Left renal pelvis (tissue), 4 donors: ENCODE measurements at regions not wholly inside any gene's neighbourhood (a gene's known extent, or its start where the extent isn't known, plus 50 kb on each side); places are given as distances from the start of the nearest gene placed in this dataset.

ENCODE experiments used
- DNase-seq, 4 donors: peaks; one replicate each; pipeline ENCODE4 v3.0.0-alpha.2; 2013; ENCODE audit warnings: low read depth in 4 of 4, low spot score in 3 of 4

- no peak for DNase-seq
Observed at GRCh38 chr3:27861046-27862036, 139.2 kb upstream of the EOMES start.

DNA sequence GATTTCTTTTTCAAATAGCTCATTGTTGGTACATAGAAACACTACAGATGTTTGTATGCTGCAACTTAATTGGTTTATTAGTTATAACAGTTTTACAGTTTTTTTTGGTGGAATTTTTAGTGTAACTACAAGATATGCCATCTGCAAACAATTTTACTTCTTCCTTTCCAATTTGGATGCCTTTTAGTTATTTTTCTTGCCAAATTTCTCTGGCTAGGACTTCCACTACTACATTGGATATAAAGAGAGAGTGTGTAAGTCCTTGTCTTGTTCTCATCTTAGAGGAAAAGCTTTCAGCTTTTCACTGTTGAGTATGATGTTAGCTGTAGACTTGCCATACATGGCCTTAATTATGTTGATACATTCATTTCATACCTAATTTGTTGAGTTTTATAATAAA is 143.6 kb upstream of the EOMES start:
- DNase-seq = no peak

- no peak for DNase-seq
Observed at GRCh38 chr3:27869152-27869551, 147.0 kb upstream of the EOMES start.

DNA sequence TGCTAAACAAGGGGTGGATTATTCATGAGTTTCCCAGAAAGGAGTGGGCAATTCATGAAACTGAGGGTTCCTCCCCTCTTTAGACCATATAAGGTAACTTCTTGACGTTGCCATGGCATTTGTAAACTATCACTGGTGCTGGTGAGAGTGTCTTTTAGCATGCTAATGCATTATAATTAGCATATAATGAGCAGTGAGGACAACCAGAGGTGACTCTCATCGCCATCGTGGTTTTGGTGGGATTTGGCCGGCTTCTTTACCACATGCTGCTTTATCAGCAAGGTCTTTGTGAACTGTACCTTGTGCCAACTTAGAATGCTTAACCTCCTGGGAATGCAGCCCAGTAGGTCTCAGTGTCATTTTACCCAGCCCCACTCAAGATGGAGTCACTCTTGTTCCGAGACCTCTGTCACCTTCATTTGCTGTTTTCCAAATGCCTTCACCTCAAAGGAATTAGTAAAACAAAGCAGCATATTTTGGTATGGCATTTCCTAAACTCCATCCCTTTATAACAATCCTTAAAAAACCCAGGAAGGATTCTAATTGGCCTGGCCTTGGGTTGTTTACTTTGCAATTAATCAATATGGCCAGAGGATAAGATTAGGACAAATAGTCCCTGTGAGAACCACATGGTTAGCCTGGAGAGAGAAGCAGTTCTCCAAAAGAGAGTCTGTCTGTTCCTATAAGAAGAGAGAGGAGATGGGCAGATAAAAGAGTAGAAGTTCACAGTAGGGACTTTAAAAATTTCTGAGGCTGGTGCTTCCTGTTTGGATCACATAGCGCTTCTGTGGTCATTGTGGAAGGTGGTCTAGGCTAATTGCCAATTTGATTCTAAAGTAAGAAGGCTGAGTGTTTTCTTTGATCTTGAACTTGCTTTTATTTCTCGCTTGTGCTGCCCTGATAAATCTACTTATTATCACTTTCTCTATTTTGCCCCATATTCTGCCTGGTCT is 155.2 kb upstream of the EOMES start:
- no peak for DNase-seq

GRCh38 chr3:27878014-27878383 is 155.9 kb upstream of the EOMES start:
- DNase-seq = no peak

- DNase-seq = no peak
Observed at GRCh38 chr3:27880969-27881892, 159.1 kb upstream of the EOMES start.

DNA sequence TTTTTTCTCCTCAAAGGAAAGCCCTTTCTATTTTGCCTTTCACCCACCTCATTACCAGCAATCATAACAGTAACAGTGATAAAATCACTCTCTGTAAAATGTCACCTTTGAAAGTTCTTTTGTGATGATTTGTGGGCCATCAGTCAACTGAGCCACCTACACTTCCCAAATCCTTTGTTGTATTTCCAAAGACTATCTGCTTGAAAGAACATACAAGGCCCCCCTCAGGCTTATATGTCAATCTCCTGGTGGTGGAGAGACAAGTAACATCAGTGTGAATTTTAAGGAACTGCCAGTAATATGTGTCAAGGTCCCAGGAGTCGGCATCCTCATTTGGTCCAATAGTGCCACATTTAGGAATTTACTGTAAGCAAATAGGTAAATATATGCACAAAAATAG is 161.1 kb upstream of the EOMES start:
- no peak for DNase-seq

DNA sequence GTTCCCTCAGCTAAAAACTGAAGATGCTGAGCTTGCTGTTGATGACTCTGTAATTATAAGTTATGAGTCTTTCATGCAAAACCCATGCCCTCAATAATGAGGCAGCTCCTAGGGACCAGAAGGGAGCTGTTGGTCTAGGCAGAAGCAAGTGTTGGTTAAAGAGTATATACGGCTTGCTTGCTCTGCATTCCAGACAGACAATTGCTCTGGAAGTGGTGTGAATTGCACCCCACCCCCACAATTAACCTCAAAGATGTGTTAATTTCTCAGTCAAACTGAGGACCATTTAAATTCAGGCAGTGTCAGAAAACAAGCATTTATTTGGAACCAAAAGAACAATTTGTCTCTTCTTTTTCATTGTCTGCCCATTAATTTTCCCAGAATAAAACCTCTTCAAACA is 163.5 kb upstream of the EOMES start:
- DNase-seq = no peak

- DNase-seq = no peak
Observed at GRCh38 chr3:27888562-27888961, 166.4 kb upstream of the EOMES start.

GRCh38 chr3:27889745-27890144 is 167.6 kb upstream of the EOMES start:
- no peak for DNase-seq

- DNase-seq = no peak
Observed at GRCh38 chr3:27900316-27900715, 178.2 kb upstream of the EOMES start.

DNA sequence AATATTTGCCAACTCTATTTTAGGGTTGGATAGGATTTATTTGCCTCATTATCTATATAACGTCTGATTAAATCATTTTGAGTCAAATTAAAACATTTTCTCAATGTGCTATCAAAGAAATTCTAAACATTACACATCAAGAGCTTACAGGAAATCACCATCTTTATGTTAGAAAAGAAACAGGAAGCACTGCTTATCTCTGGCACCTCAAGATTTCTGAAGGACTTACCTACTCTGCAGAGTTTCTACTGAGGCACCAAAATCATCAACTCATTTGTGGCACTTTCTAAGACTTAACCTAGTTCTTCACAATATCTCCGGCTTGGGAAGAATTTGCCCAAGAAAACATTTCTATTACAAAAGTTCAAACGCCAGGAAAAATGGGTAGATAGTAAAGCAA is 181.3 kb upstream of the EOMES start:
- DNase-seq = no peak

DNA sequence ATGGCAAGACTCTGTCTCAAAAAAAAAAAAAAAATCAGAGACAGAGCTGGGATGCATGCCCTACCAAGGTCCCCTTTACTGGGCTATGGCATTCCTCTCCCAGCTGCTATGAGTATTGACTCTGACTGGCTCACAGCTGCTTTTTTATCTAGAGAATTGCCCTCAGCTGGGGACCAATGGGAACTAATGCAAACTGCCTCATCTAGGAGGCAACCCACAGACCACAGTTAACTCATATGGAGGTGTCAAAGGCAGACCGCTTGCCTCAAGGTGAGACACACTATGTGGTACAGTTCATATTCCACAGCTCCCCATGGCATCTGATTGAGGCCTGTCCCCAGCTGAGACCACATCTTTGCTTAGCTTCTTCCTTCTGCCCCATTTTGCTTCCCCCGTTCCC is 183.5 kb upstream of the EOMES start:
- DNase-seq = no peak

- DNase-seq = no peak
Observed at GRCh38 chr3:27907148-27907547, 185.0 kb upstream of the EOMES start.

GRCh38 chr3:27907929-27908328 is 185.8 kb upstream of the EOMES start:
- DNase-seq = no peak

GRCh38 chr3:27910456-27910855 is 188.3 kb upstream of the EOMES start:
- no peak for DNase-seq

- DNase-seq = no peak
Observed at GRCh38 chr3:27914199-27914598, 192.1 kb upstream of the EOMES start.

DNA sequence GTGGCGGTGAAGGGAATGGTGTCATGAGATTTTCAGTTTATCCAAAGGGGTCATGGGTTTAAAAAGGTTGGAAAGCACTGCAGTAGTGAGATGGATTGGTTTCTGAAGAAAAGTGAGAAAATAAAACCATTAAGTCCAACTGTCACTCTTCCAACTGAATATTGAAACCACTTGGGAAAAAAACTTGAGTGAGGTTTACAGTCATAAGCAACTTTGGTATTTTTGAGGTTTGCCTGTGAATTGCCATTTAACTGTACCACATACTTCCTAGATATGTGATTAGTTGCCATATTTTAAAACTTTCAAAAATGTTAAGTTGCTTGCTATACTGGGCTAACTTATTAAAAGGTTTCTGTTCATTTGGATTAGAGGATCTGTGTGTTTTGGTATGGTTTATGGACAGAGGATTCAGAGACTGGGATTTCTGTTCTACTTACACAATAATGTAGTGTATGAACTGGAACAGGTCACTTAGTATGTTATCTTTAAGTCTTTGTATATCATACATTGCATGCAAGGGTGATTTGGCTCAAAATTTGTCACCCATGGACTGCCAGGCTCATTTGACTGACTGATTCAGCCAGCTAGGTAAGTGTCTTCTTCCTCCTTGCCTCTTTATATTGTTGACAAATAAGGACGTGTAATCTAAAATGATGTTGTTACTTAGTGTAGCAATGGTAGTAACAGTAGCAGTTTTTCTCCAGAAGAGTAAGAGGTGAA is 201.4 kb upstream of the EOMES start:
- no peak for DNase-seq

DNA sequence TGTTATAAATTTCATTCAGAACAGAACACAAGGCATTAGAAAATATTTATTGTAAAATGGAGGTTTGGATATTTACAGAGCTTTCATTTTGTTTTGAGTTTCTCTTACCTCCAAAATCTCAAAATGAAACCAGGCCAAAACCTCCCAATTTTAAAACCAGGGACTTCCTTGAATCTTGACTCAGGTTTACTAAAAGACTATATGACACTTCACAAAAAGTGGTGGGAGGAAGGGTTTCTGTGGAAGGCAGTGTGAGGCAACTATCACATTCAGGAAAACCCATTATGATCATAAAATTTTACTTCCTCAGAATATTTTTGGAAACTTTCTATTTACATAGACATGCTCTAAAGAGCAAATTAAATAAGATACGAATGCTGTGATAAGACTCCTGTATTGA is 205.8 kb upstream of the EOMES start:
- DNase-seq = no peak
